ENCODE measurements at regions not wholly inside any gene's neighbourhood (a gene's known extent, or its start where the extent isn't known, plus 50 kb on each side); places are given as distances from the start of the nearest gene placed in this dataset.

GRCh38 chr5:58088941-58089340, 370.9 kb downstream of the PLK2 start:
- Histone ChIP-seq H3K36me3 (no peaks in the 10 kb centered on the region), H3K9me3 (replicated peaks) (no peaks in the 10 kb centered on the region), H3K4me3 (no peak overlapping the region), H3K27ac (replicated peaks) (peak overlapping the region; percentile 47), H3K4me1 (peaks cover 13% of the 10 kb centered on the region), H3K27me3 (ENCODE audit: low read depth) (no peaks in the 10 kb centered on the region)
- TF ChIP-seq CTCF (IDR thresholded peaks at IDR 0.05; ENCODE audit: borderline replicate concordance): no peak
- no peak for DNase-seq
- intact Hi-C loops (cut with micrococcal nuclease): no loop called here

GRCh38 chr5:58087905-58088304, 372.0 kb downstream of the PLK2 start:
- no peak overlapping the region for H3K4me3 ChIP-seq
- no peak overlapping the region for H3K27ac ChIP-seq (replicated peaks)
- H3K27me3 ChIP-seq (ENCODE audit: low read depth): no peaks in the 10 kb centered on the region
- intact Hi-C loops (cut with micrococcal nuclease): no loop called here
- no peaks in the 10 kb centered on the region for H3K9me3 ChIP-seq (replicated peaks)
- TF ChIP-seq CTCF (IDR thresholded peaks at IDR 0.05; ENCODE audit: borderline replicate concordance): no peak
- no peak for DNase-seq
- peaks cover 10% of the 10 kb centered on the region for H3K4me1 ChIP-seq
- no peaks in the 10 kb centered on the region for H3K36me3 ChIP-seq

- Histone ChIP-seq H3K36me3 (no peaks in the 10 kb centered on the region), H3K27me3 (ENCODE audit: low read depth) (no peaks in the 10 kb centered on the region), H3K27ac (replicated peaks) (no peak overlapping the region), H3K4me1 (peaks cover 10% of the 10 kb centered on the region), H3K4me3 (no peak overlapping the region), H3K9me3 (replicated peaks) (no peaks in the 10 kb centered on the region)
- DNase-seq: no peak
- intact Hi-C loops (cut with micrococcal nuclease): no loop called here
- TF ChIP-seq CTCF (IDR thresholded peaks at IDR 0.05; ENCODE audit: borderline replicate concordance): no peak
Observed at GRCh38 chr5:58087123-58087522, 372.8 kb downstream of the PLK2 start.

GRCh38 chr5:58085800-58086199, 374.1 kb downstream of the PLK2 start:
- no peak for DNase-seq
- Histone ChIP-seq H3K36me3 (no peaks in the 10 kb centered on the region), H3K9me3 (replicated peaks) (no peaks in the 10 kb centered on the region), H3K27ac (replicated peaks) (no peak overlapping the region), H3K4me3 (no peak overlapping the region), H3K4me1 (peaks cover 13% of the 10 kb centered on the region), H3K27me3 (ENCODE audit: low read depth) (no peaks in the 10 kb centered on the region)
- intact Hi-C loops (cut with micrococcal nuclease): no loop called here
- no peak for TF ChIP-seq CTCF (IDR thresholded peaks at IDR 0.05; ENCODE audit: borderline replicate concordance)

GRCh38 chr5:58081435-58081834, 378.5 kb downstream of the PLK2 start:
- H3K27me3 ChIP-seq (ENCODE audit: low read depth): no peaks in the 10 kb centered on the region
- no peak for TF ChIP-seq CTCF (IDR thresholded peaks at IDR 0.05; ENCODE audit: borderline replicate concordance)
- no peaks in the 10 kb centered on the region for H3K9me3 ChIP-seq (replicated peaks)
- no peak overlapping the region for H3K4me3 ChIP-seq
- DNase-seq: no peak
- no peak overlapping the region for H3K27ac ChIP-seq (replicated peaks)
- peaks cover 33% of the 10 kb centered on the region for H3K4me1 ChIP-seq
- intact Hi-C loops (cut with micrococcal nuclease): no loop called here
- H3K36me3 ChIP-seq: no peaks in the 10 kb centered on the region

- Histone ChIP-seq H3K27ac (replicated peaks) (peak overlapping the region; percentile 1), H3K4me1 (peaks cover 42% of the 10 kb centered on the region), H3K4me3 (no peak overlapping the region), H3K9me3 (replicated peaks) (no peaks in the 10 kb centered on the region), H3K27me3 (ENCODE audit: low read depth) (no peaks in the 10 kb centered on the region), H3K36me3 (no peaks in the 10 kb centered on the region)
- DNase-seq: no peak
- intact Hi-C loops (cut with micrococcal nuclease): no loop called here
- no peak for TF ChIP-seq CTCF (IDR thresholded peaks at IDR 0.05; ENCODE audit: borderline replicate concordance)
Observed at GRCh38 chr5:58080573-58080972, 379.3 kb downstream of the PLK2 start.
